ENCODE measurements at regions not wholly inside any gene's neighbourhood (a gene's known extent, or its start where the extent isn't known, plus 50 kb on each side); places are given as distances from the start of the nearest gene placed in this dataset.

DNA sequence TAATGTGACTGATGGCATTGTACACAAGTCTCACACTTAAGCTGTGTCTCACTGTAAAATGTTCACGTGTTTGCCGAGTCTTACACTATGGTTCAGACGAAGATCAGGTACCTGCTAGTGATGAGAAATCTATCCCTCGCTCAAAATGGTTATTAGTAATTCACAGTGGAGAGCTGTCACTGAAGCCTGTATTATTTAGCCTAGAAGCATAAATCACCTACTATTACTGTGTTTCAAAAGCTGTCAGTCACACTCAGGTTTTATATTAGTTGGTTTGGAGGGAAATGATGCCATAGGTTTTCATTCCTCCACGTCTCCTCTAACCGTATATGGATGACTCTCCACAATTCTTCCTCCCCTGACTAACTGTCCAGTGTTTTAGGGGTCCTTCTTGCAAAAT is 292.4 kb upstream of the ZEB2 start:
- no peak for TF ChIP-seq POLR2A (IDR thresholded peaks at IDR 0.05)
- TF ChIP-seq, protein P1, sequence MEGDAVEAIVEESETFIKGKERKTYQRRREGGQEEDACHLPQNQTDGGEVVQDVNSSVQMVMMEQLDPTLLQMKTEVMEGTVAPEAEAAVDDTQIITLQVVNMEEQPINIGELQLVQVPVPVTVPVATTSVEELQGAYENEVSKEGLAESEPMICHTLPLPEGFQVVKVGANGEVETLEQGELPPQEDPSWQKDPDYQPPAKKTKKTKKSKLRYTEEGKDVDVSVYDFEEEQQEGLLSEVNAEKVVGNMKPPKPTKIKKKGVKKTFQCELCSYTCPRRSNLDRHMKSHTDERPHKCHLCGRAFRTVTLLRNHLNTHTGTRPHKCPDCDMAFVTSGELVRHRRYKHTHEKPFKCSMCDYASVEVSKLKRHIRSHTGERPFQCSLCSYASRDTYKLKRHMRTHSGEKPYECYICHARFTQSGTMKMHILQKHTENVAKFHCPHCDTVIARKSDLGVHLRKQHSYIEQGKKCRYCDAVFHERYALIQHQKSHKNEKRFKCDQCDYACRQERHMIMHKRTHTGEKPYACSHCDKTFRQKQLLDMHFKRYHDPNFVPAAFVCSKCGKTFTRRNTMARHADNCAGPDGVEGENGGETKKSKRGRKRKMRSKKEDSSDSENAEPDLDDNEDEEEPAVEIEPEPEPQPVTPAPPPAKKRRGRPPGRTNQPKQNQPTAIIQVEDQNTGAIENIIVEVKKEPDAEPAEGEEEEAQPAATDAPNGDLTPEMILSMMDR (IDR thresholded peaks at IDR 0.05), result no peak

Measured in testis (tissue), 2 donors.